IMR-90 (cell line): ENCODE measurements at regions not wholly inside any gene's neighbourhood (a gene's known extent, or its start where the extent isn't known, plus 50 kb on each side); places are given as distances from the start of the nearest gene placed in this dataset.

ENCODE experiments used
- ATAC-seq: fragments of 200-7000 bp; cut with Tn5 transposase; 2 replicates; pipeline ENCODE4 v1.9.1; 2020; ENCODE audit warnings: low read depth, mild to moderate bottlenecking, moderate library complexity
- BruUV-seq: library from RNA; stranded (reverse); fragments of 400-500 nt; replicated peaks from 2 replicates; lab custom pipeline; 2021; lab: Mats Ljungman, UMichigan
- CTCF ChIA-PET: fragments of 300-600 bp; formaldehyde crosslinking; extraction: SDS; loops from one replicate; lab custom pipeline; 2021; ENCODE audit warnings: antibody characterized with exemption; lab: Yijun Ruan, JAX
- POLR2A ChIA-PET: fragments of 300-600 bp; sonication (Branson Sonifier 250); formaldehyde crosslinking; loops from one replicate; lab custom pipeline; 2022; ENCODE audit warnings: antibody characterized with exemption; ENCODE audit not compliant: unreplicated experiment; lab: Charles Lee
- DNase-seq: peaks from one replicate; pipeline ENCODE4 v3.0.0; 2013
- H2AFZ ChIP-seq: replicated peaks from 2 replicates; pipeline ENCODE3; 2013; ENCODE audit warnings: low read length, mild to moderate bottlenecking; ENCODE audit not compliant: poor library complexity
- H2AK5ac ChIP-seq: 2 replicates; pipeline ENCODE4 v1.6.1; 2013; ENCODE audit warnings: low read depth, low read length, inconsistent platforms
- H2AK9ac ChIP-seq: replicated peaks from 2 replicates; pipeline ENCODE3; 2013; ENCODE audit warnings: mild to moderate bottlenecking, low read depth, low read length, moderate library complexity; ENCODE audit not compliant: poor library complexity
- H2BK120ac ChIP-seq: 2 replicates; pipeline ENCODE4 v1.6.1; 2013; ENCODE audit warnings: low read depth, low read length, inconsistent platforms
- H2BK15ac ChIP-seq: 3 replicates; pipeline ENCODE4 v1.6.1; 2013; ENCODE audit warnings: low read depth, low read length, inconsistent platforms
- H2BK20ac ChIP-seq: 2 replicates; pipeline ENCODE4 v1.6.1; 2013; ENCODE audit warnings: low read depth, mild to moderate bottlenecking, inconsistent platforms, low read length, moderate library complexity
- H2BK5ac ChIP-seq: 2 replicates; pipeline ENCODE4 v1.6.1; 2013; ENCODE audit warnings: mild to moderate bottlenecking, low read depth, low read length, inconsistent platforms; ENCODE audit not compliant: poor library complexity, severe bottlenecking
- H3K14ac ChIP-seq: replicated peaks from 2 replicates; pipeline ENCODE4 v1.6.1; 2013; ENCODE audit warnings: low read depth, low read length, inconsistent platforms
- H3K18ac ChIP-seq: 2 replicates; pipeline ENCODE4 v1.6.1; 2013; ENCODE audit warnings: low read depth, low read length, control low read depth
- H3K23ac ChIP-seq: 2 replicates; pipeline ENCODE4 v1.6.1; 2013; ENCODE audit warnings: low read depth, low read length, inconsistent platforms
- H3K27ac ChIP-seq: 2 replicates; pipeline ENCODE4 v1.5.1; 2013; ENCODE audit warnings: mild to moderate bottlenecking, control low read depth, low read length; ENCODE audit not compliant: insufficient read depth
- H3K27me3 ChIP-seq: 2 replicates; pipeline ENCODE4 v1.6.1; 2013; ENCODE audit warnings: low read length; ENCODE audit not compliant: control insufficient read depth, insufficient read depth
- H3K36me3 ChIP-seq: 2 replicates; pipeline ENCODE4 v1.6.1; 2013; ENCODE audit warnings: low read length, mixed read lengths; ENCODE audit not compliant: control insufficient read depth, insufficient read depth
- H3K4ac ChIP-seq: 2 replicates; pipeline ENCODE4 v1.6.1; 2013; ENCODE audit warnings: low read depth, low read length, inconsistent platforms
- H3K4me1 ChIP-seq: 2 replicates; pipeline ENCODE4 v1.6.1; 2013; ENCODE audit warnings: low read length, mixed read lengths; ENCODE audit not compliant: control insufficient read depth, insufficient read depth
- H3K4me2 ChIP-seq: 2 replicates; pipeline ENCODE4 v1.6.1; 2013; ENCODE audit warnings: low read depth, mild to moderate bottlenecking, control low read depth, low read length, moderate library complexity
- H3K4me3 ChIP-seq: 2 replicates; pipeline ENCODE4 v1.5.1; 2013; ENCODE audit warnings: low read depth, mild to moderate bottlenecking, control low read depth, low read length, moderate library complexity; ENCODE audit not compliant: insufficient read depth
- H3K56ac ChIP-seq: 2 replicates; pipeline ENCODE4 v1.6.1; 2013; ENCODE audit warnings: low read length, inconsistent platforms; ENCODE audit not compliant: insufficient read depth; ENCODE audit errors: extremely low read depth
- H3K79me1 ChIP-seq, 2 experiments: 2 replicates each; pipeline ENCODE4 v1.6.1; 2013; ENCODE audit warnings: low read length in 2 of 2, inconsistent platforms in 1 of 2, low read depth in 1 of 2
- H3K9ac ChIP-seq: 2 replicates; pipeline ENCODE4 v1.6.1; 2013; ENCODE audit warnings: low read depth, low read length, control low read depth
- H3K9me1 ChIP-seq: 2 replicates; pipeline ENCODE4 v1.6.1; 2013; ENCODE audit warnings: low read length, inconsistent platforms; ENCODE audit not compliant: insufficient read depth
- H3K9me3 ChIP-seq: 2 replicates; pipeline ENCODE4 v1.6.1; 2013; ENCODE audit warnings: low read length; ENCODE audit not compliant: control insufficient read depth, insufficient read depth
- H4K20me1 ChIP-seq: 2 replicates; pipeline ENCODE4 v1.6.1; 2013; ENCODE audit warnings: low read length, inconsistent platforms; ENCODE audit not compliant: insufficient read depth
- H4K5ac ChIP-seq: 2 replicates; pipeline ENCODE4 v1.6.1; 2013; ENCODE audit warnings: mild to moderate bottlenecking, low read depth, low read length, control low read depth
- H4K8ac ChIP-seq, 2 experiments: 2 replicates each; pipeline ENCODE4 v1.6.1; 2013; ENCODE audit warnings: low read depth in 2 of 2, low read length in 2 of 2, control low read depth in 1 of 2, inconsistent platforms in 1 of 2
- H4K91ac ChIP-seq: 2 replicates; pipeline ENCODE4 v1.6.1; 2013; ENCODE audit warnings: low read depth, low read length, inconsistent platforms; ENCODE audit not compliant: insufficient read depth
- ELK1 ChIP-seq: fragments of 150-350 bp; IDR thresholded peaks from 2 replicates; pipeline ENCODE4 v1.6.1; 2016; ENCODE audit warnings: low read depth, mild to moderate bottlenecking, low read length, moderate library complexity, borderline replicate concordance
- WGBS, 2 experiments: methylation state at CpG; one replicate each; pipeline versions ENCODE4 v1.1.5 to v1.1.7; 2013; ENCODE audit warnings: missing lambda C conversion rate in 2 of 2; ENCODE audit not compliant: insufficient read length in 1 of 2; ENCODE audit errors: extremely low coverage in 2 of 2; 5-methylcytosine and 5-hydroxymethylcytosine counted together
- dilution Hi-C: fragments of 300-500 bp; cut with HindIII; formaldehyde crosslinking; loops from one replicate; pipeline ENCODE4 v1.14.3; 2018; ENCODE audit warnings: low sequenced_read_pairs; ENCODE audit not compliant: unreplicated experiment
- in situ Hi-C: fragments of 300-500 bp; cut with MboI; formaldehyde crosslinking; loops from 3 replicates; pipeline ENCODE4 v1.14.3; 2019; ENCODE audit warnings: low sequenced_read_pairs, inconsistent platforms, mixed read lengths
- intact Hi-C: fragments of 100-400 bp; cut with micrococcal nuclease; formaldehyde crosslinking; loops from 2 replicates; pipeline ENCODE4 v1.10.0; 2022

GRCh38 chr6:26268659-26269402 lies 96.2 kb upstream of the BTN3A2 start:
- dilution Hi-C loops = no loop called here
- no peak for ATAC-seq
- DNase-seq = peak; percentile 65

More at GRCh38 chr6:26268659-26269402, 96.2 kb upstream of the BTN3A2 start:
- no peaks in the 10 kb centered on the region for H3K79me1 ChIP-seq
- peaks cover 3% of the 10 kb centered on the region; the same call in 1 of the 2 replicates for H4K20me1 ChIP-seq
- no peaks in the 10 kb centered on the region for H3K9me1 ChIP-seq
- no peak overlapping the region for H4K5ac ChIP-seq
- H3K4me2 ChIP-seq = peak overlapping the region; percentile 2
- H3K4me3 ChIP-seq = no peak overlapping the region
- WGBS, 2 experiments = no CpG with 5 or more reads among the region's 19 CpGs
- H2AK5ac ChIP-seq = no peak overlapping the region
- H3K23ac ChIP-seq = no peak overlapping the region
- no peak overlapping the region for H2BK20ac ChIP-seq
- H2BK120ac ChIP-seq = 0 out of 2 replicates have a peak overlapping the region, but pooled peaks have one; percentile 3
- H2BK5ac ChIP-seq = no peak overlapping the region
- intact Hi-C loops (no loop called here), in situ Hi-C loops (no loop called here)
- H2AFZ ChIP-seq = no peak overlapping the region
- H3K56ac ChIP-seq = no peak overlapping the region
- H3K4me1 ChIP-seq = peaks cover 4% of the 10 kb centered on the region
- H2AK9ac ChIP-seq = no peak overlapping the region
- no peak overlapping the region for H3K4ac ChIP-seq
- POLR2A ChIA-PET = interaction anchor here (0.5 to 1.0 kb wide), 2 partner anchors 44 to 247 kb away, joined by 3 read pairs; a partner anchor contains a TSS
- no peak overlapping the region for H3K18ac ChIP-seq
- H3K14ac ChIP-seq = no peak overlapping the region
- BruUV-seq = no TSS peak
- CTCF ChIA-PET = interaction anchor here (0.8 kb wide), 1 partner anchor 10 kb away, joined by 5 read pairs; no protein-coding TSS in a partner anchor
- H3K9me3 ChIP-seq = no peaks in the 10 kb centered on the region
- no peak overlapping the region for H3K27ac ChIP-seq
- H3K36me3 ChIP-seq = no peaks in the 10 kb centered on the region
- no peak overlapping the region for H2BK15ac ChIP-seq
- H4K91ac ChIP-seq = no peak overlapping the region; the same call in 1 of the 2 replicates
- no peak overlapping the region for H4K8ac ChIP-seq
- no peaks in the 10 kb centered on the region for H3K27me3 ChIP-seq
- TF ChIP-seq ELK1 = no peak
- H3K9ac ChIP-seq = no peak overlapping the region
